ENCODE measurements at regions not wholly inside any gene's neighbourhood (a gene's known extent, or its start where the extent isn't known, plus 50 kb on each side); places are given as distances from the start of the nearest gene placed in this dataset.

GRCh38 chr6:148285205-148285604 is 57.4 kb upstream of the SASH1 start:
- no peak for DNase-seq
- Mint-ChIP-seq H3K36me3 (ENCODE audit: low read depth) (no peaks in the 10 kb centered on the region), H3K27me3 (ENCODE audit: insufficient read depth) (peaks cover 3% of the 10 kb centered on the region), H3K4me1 (peaks cover 12% of the 10 kb centered on the region), H3K27ac (no peak overlapping the region), H3K9me3 (no peaks in the 10 kb centered on the region), H3K4me3 (no peak overlapping the region)
- no peak overlapping the region for H3K4me3 ChIP-seq (ENCODE audit: low read length)
- H3K27me3 ChIP-seq (ENCODE audit: control insufficient read depth, insufficient read depth, low read length, poor library complexity, severe bottlenecking) = no peaks in the 10 kb centered on the region
- no peak for TF ChIP-seq CTCF (conservative IDR thresholded peaks at IDR 0.05)
- H3K9me3 ChIP-seq (ENCODE audit: control insufficient read depth, low read length) = no peaks in the 10 kb centered on the region
- peaks cover 6% of the 10 kb centered on the region for H3K4me1 ChIP-seq (ENCODE audit: control insufficient read depth, insufficient read depth, low read length)
- H3K36me3 ChIP-seq (ENCODE audit: control insufficient read depth, insufficient read depth, low read length) = no peaks in the 10 kb centered on the region
- 91 to 100% methylated on average over 2 of the region's 2 CpGs for WGBS, 2 experiments (ENCODE audit: insufficient coverage in 1 of 2, insufficient read length in 1 of 2)
- H3K27ac ChIP-seq (ENCODE audit: low read depth, low read length) = no peak overlapping the region
- H3K9ac ChIP-seq (ENCODE audit: extremely low read depth, low read length, poor library complexity, severe bottlenecking) = no peak overlapping the region

GRCh38 chr6:148286563-148286962 is 56.1 kb upstream of the SASH1 start:
- no peak for TF ChIP-seq CTCF (conservative IDR thresholded peaks at IDR 0.05)
- Mint-ChIP-seq H3K4me1 (peaks cover 14% of the 10 kb centered on the region), H3K36me3 (ENCODE audit: low read depth) (no peaks in the 10 kb centered on the region), H3K27me3 (ENCODE audit: insufficient read depth) (peaks cover 3% of the 10 kb centered on the region), H3K9me3 (no peaks in the 10 kb centered on the region), H3K27ac (no peak overlapping the region), H3K4me3 (no peak overlapping the region)
- DNase-seq = no peak
- H3K9ac ChIP-seq (ENCODE audit: extremely low read depth, low read length, poor library complexity, severe bottlenecking) = no peak overlapping the region
- H3K36me3 ChIP-seq (ENCODE audit: control insufficient read depth, insufficient read depth, low read length) = no peaks in the 10 kb centered on the region
- no peaks in the 10 kb centered on the region for H3K9me3 ChIP-seq (ENCODE audit: control insufficient read depth, low read length)
- no peak overlapping the region for H3K4me3 ChIP-seq (ENCODE audit: low read length)
- H3K4me1 ChIP-seq (ENCODE audit: control insufficient read depth, insufficient read depth, low read length) = peaks cover 6% of the 10 kb centered on the region
- no peak overlapping the region for H3K27ac ChIP-seq (ENCODE audit: low read depth, low read length)
- 92 to 100% methylated on average over 2 to 5 of the region's 5 CpGs for WGBS, 2 experiments (ENCODE audit: insufficient coverage in 1 of 2, insufficient read length in 1 of 2)
- H3K27me3 ChIP-seq (ENCODE audit: control insufficient read depth, insufficient read depth, low read length, poor library complexity, severe bottlenecking) = no peaks in the 10 kb centered on the region

GRCh38 chr6:148287623-148288333 is 54.9 kb upstream of the SASH1 start:
- H3K36me3 Mint-ChIP-seq (ENCODE audit: low read depth) = no peaks in the 10 kb centered on the region
- peaks cover 16% of the 10 kb centered on the region for H3K4me1 Mint-ChIP-seq
- 84 to 86% methylated on average over 11 to 15 of the region's 15 CpGs for WGBS, 2 experiments (ENCODE audit: insufficient coverage in 1 of 2, insufficient read length in 1 of 2)
- no peak for DNase-seq
- Histone ChIP-seq H3K27ac (ENCODE audit: low read depth, low read length) (no peak overlapping the region), H3K9me3 (ENCODE audit: control insufficient read depth, low read length) (no peaks in the 10 kb centered on the region), H3K4me3 (ENCODE audit: low read length) (no peak overlapping the region), H3K9ac (ENCODE audit: extremely low read depth, low read length, poor library complexity, severe bottlenecking) (no peak overlapping the region), H3K4me1 (ENCODE audit: control insufficient read depth, insufficient read depth, low read length) (peaks cover 6% of the 10 kb centered on the region), H3K36me3 (ENCODE audit: control insufficient read depth, insufficient read depth, low read length) (no peaks in the 10 kb centered on the region), H3K27me3 (ENCODE audit: control insufficient read depth, insufficient read depth, low read length, poor library complexity, severe bottlenecking) (no peaks in the 10 kb centered on the region)
- no peaks in the 10 kb centered on the region for H3K9me3 Mint-ChIP-seq
- no peak overlapping the region for H3K4me3 Mint-ChIP-seq
- H3K27ac Mint-ChIP-seq = no peak overlapping the region
- H3K27me3 Mint-ChIP-seq (ENCODE audit: insufficient read depth) = peaks cover 3% of the 10 kb centered on the region
- no peak for TF ChIP-seq CTCF (conservative IDR thresholded peaks at IDR 0.05)

Data from endodermal cell (in vitro differentiated cells).